ENCODE measurements at regions not wholly inside any gene's neighbourhood (a gene's known extent, or its start where the extent isn't known, plus 50 kb on each side); places are given as distances from the start of the nearest gene placed in this dataset.

DNA sequence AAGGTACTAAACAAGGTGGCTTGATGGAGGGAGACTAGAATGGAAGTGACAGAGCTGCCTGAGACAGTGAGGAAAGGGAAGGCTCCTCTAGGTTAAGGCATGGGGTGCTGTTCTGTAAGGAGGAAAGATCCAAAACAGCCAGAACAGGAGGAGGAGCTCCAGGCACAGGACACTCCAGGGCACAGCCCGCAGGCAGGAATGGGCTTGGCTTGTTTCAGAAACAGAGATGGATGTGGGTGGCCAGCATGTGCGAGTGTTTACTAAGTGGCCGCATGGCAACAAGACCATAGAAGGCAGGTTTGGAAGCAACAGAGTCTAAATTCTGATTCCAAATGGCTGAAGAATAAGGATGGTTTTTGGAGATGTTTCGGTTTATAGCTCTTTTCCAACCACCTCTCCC, 889.1 kb downstream of the AACS start:
- Mint-ChIP-seq H3K27ac (no peak overlapping the region), H3K4me1 (ENCODE audit: low read depth) (no peaks in the 10 kb centered on the region), H3K36me3 (ENCODE audit: low read depth) (no peaks in the 10 kb centered on the region), H3K9me3 (peaks cover under 1% of the 10 kb centered on the region), H3K27me3 (no peaks in the 10 kb centered on the region), H3K4me3 (no peak overlapping the region)
- CTCF ChIA-PET: no interaction called here
- TF ChIP-seq, protein P1, sequence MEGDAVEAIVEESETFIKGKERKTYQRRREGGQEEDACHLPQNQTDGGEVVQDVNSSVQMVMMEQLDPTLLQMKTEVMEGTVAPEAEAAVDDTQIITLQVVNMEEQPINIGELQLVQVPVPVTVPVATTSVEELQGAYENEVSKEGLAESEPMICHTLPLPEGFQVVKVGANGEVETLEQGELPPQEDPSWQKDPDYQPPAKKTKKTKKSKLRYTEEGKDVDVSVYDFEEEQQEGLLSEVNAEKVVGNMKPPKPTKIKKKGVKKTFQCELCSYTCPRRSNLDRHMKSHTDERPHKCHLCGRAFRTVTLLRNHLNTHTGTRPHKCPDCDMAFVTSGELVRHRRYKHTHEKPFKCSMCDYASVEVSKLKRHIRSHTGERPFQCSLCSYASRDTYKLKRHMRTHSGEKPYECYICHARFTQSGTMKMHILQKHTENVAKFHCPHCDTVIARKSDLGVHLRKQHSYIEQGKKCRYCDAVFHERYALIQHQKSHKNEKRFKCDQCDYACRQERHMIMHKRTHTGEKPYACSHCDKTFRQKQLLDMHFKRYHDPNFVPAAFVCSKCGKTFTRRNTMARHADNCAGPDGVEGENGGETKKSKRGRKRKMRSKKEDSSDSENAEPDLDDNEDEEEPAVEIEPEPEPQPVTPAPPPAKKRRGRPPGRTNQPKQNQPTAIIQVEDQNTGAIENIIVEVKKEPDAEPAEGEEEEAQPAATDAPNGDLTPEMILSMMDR (IDR thresholded peaks at IDR 0.05): no peak
- DNase-seq: no peak
- intact Hi-C loops (cut with micrococcal nuclease): no loop called here
- POLR2A ChIA-PET: no interaction called here
- ATAC-seq: no peak

DNA sequence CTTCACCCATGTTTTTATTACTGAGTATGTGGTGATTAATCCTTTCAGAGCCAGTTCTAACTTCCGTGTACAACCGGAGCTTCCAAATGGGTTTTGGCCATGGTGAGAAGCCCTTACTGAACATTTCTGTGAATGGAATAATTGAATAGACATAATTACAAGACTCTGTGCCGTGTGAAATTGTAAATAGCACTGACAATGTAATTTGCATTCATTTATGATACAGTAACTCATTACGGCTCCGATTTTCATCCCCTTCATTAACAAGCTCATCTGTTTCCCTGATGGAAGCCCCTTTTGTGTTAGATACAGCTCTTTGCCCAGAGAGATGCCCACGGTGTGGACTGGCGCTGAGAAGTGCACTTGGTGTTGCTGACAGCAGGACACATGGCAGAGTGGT, 891.0 kb downstream of the AACS start:
- Mint-ChIP-seq H3K36me3 (ENCODE audit: low read depth) (no peaks in the 10 kb centered on the region), H3K4me1 (ENCODE audit: low read depth) (no peaks in the 10 kb centered on the region), H3K27me3 (no peaks in the 10 kb centered on the region), H3K27ac (no peak overlapping the region), H3K9me3 (peaks cover 9% of the 10 kb centered on the region), H3K4me3 (no peak overlapping the region)
- CTCF ChIA-PET: no interaction called here
- ATAC-seq (no peak), DNase-seq (no peak)
- intact Hi-C loops (cut with micrococcal nuclease): no loop called here
- TF ChIP-seq, protein P1 (IDR thresholded peaks at IDR 0.05): no peak
- POLR2A ChIA-PET: no interaction called here

DNA sequence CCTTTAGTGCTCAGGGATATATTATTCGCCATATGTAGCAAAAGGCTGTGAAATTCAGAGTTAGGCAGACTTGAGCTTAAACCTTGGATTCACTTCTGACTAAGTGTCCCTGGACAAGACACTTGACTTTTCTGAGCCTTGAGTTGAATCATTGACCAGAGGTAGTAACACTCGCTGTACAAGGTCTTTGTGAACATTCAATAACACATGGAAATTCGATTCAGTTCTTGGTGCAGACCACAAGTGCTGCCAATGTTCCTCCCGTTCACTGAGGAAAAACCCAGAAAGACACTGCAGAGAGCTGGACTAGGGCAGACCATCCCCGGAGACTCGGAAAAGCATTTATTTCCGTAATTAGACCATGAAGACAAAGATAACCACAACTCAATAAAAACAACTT, 901.4 kb downstream of the AACS start:
- no peaks in the 10 kb centered on the region for H3K36me3 Mint-ChIP-seq (ENCODE audit: low read depth)
- POLR2A ChIA-PET: no interaction called here
- intact Hi-C loops (cut with micrococcal nuclease): no loop called here
- no peaks in the 10 kb centered on the region for H3K27me3 Mint-ChIP-seq
- no peak overlapping the region for H3K4me3 Mint-ChIP-seq
- peaks cover 15% of the 10 kb centered on the region for H3K9me3 Mint-ChIP-seq
- DNase-seq (no peak), ATAC-seq (no peak)
- H3K27ac Mint-ChIP-seq: no peak overlapping the region
- CTCF ChIA-PET: no interaction called here
- TF ChIP-seq, protein P1 (IDR thresholded peaks at IDR 0.05): no peak
- no peaks in the 10 kb centered on the region for H3K4me1 Mint-ChIP-seq (ENCODE audit: low read depth)

DNA sequence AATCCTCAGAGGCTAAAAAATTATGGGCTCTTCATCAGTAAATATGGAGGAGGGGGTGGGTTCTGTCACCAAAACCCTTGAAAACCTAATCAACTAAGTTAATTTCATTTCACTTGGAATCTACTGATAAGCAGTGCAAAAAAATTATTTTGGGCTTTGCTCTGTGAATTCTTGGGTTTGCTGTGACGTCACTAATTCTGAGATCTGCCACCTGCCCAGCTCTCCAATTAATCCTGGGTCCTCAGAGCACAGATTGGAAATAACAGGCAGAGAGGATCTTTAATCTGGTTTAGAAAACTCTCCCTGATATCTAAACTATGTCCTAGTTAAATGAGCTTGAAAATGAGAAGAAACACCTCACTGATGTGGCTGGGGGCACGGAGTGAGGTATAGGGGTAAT, 903.2 kb downstream of the AACS start:
- H3K4me1 Mint-ChIP-seq (ENCODE audit: low read depth): no peaks in the 10 kb centered on the region
- H3K4me3 Mint-ChIP-seq: no peak overlapping the region
- ChIA-PET CTCF (no interaction called here), POLR2A (interaction anchor here (0.6 kb wide), 1 partner anchor 327 kb away, joined by 3 read pairs; no protein-coding TSS in a partner anchor)
- TF ChIP-seq, protein P1 (IDR thresholded peaks at IDR 0.05): no peak
- peaks cover 12% of the 10 kb centered on the region for H3K9me3 Mint-ChIP-seq
- H3K36me3 Mint-ChIP-seq (ENCODE audit: low read depth): no peaks in the 10 kb centered on the region
- no peak overlapping the region for H3K27ac Mint-ChIP-seq
- intact Hi-C loops (cut with micrococcal nuclease): no loop called here
- DNase-seq: no peak
- ATAC-seq: no peak
- H3K27me3 Mint-ChIP-seq: no peaks in the 10 kb centered on the region

DNA sequence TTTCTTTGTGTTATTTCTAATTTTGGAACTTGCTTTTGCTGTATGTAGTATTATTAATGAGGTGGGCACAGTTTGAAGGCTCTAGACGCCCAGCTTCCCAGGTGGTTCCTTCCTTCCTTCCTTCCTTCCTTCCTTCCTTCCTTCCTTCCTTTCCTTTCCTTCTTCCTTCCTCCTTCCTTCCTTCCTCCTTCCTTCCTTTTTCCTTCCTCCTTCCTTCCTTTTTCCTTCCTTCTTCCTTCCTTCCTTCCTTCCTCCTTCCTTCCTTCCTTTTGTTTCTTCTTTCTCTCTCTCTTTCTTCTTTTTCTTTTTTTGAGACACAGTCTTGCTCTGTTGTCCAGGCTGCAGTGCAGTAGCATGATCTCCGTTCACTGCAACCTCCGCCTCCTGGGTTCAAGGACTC, 906.7 kb downstream of the AACS start:
- no peaks in the 10 kb centered on the region for H3K4me1 Mint-ChIP-seq (ENCODE audit: low read depth)
- ATAC-seq (no peak), DNase-seq (no peak)
- intact Hi-C loops (cut with micrococcal nuclease): no loop called here
- H3K27me3 Mint-ChIP-seq: no peaks in the 10 kb centered on the region
- H3K36me3 Mint-ChIP-seq (ENCODE audit: low read depth): no peaks in the 10 kb centered on the region
- ChIA-PET CTCF (no interaction called here), POLR2A (interaction anchor here (0.6 kb wide), 1 partner anchor 483 kb away, joined by 3 read pairs; no protein-coding TSS in a partner anchor)
- H3K27ac Mint-ChIP-seq: no peak overlapping the region
- H3K9me3 Mint-ChIP-seq: no peaks in the 10 kb centered on the region
- TF ChIP-seq, protein P1 (IDR thresholded peaks at IDR 0.05): no peak
- no peak overlapping the region for H3K4me3 Mint-ChIP-seq
